OCI-LY1 (cell line): ENCODE measurements at regions not wholly inside any gene's neighbourhood (a gene's known extent, or its start where the extent isn't known, plus 50 kb on each side); places are given as distances from the start of the nearest gene placed in this dataset.
"Not testable (repeated sequence)": the region's sequence is repeated elsewhere in the genome, so short reads cannot be mapped to it uniquely, and the experiment has no call there.

Experiments used
- H2AFZ ChIP-seq: fragments of 200-600 bp; sonication (generic), shearing (Covaris generic); 2 replicates; pipeline ENCODE4 v1.6.0; 2014; ENCODE audit warnings: antibody characterized with exemption, mild to moderate bottlenecking, low read length
- H3F3A ChIP-seq: fragments of 200-600 bp; sonication (generic), shearing (Covaris generic); 2 replicates; pipeline ENCODE4 v1.6.0; 2014; ENCODE audit warnings: mild to moderate bottlenecking, antibody characterized with exemption, low read length, moderate library complexity; ENCODE audit not compliant: insufficient read depth
- H3K27ac ChIP-seq: fragments of 200-600 bp; sonication (generic); 2 replicates; pipeline ENCODE4 v1.5.1; 2014; ENCODE audit warnings: low read length, mixed run types, mild to moderate bottlenecking, low read depth; ENCODE audit not compliant: poor library complexity, severe bottlenecking
- H3K27me3 ChIP-seq: fragments of 200-600 bp; sonication (generic); 2 replicates; pipeline ENCODE4 v1.6.0; 2014; ENCODE audit warnings: antibody characterized with exemption, mild to moderate bottlenecking, low read length, moderate library complexity; ENCODE audit not compliant: insufficient read depth
- H3K36me3 ChIP-seq: fragments of 200-600 bp; sonication (generic); 2 replicates; pipeline ENCODE4 v1.6.1; 2014; ENCODE audit warnings: mild to moderate bottlenecking, antibody characterized with exemption, low read length, moderate library complexity, mixed read lengths; ENCODE audit not compliant: insufficient read depth
- H3K4me1 ChIP-seq: fragments of 200-600 bp; sonication (generic); 2 replicates; pipeline ENCODE4 v1.5.1; 2014; ENCODE audit warnings: mild to moderate bottlenecking, low read length, moderate library complexity; ENCODE audit not compliant: insufficient read depth, severe bottlenecking
- H3K4me2 ChIP-seq: fragments of 200-600 bp; sonication (generic), shearing (Covaris generic); 2 replicates; pipeline ENCODE4 v1.6.1; 2014; ENCODE audit warnings: low read length
- H3K4me3 ChIP-seq: fragments of 200-600 bp; sonication (generic); 2 replicates; pipeline ENCODE4 v1.5.1; 2014; ENCODE audit warnings: low read length, low read depth, mild to moderate bottlenecking, mixed read lengths; ENCODE audit not compliant: poor library complexity, severe bottlenecking
- H3K79me2 ChIP-seq: fragments of 200-600 bp; shearing (Covaris generic); 2 replicates; pipeline ENCODE4 v1.6.1; 2016; ENCODE audit warnings: mixed run types, low read length, mixed read lengths; ENCODE audit not compliant: insufficient read depth
- H3K9ac ChIP-seq: fragments of 200-600 bp; sonication (generic), shearing (Covaris generic); 2 replicates; pipeline ENCODE4 v1.6.1; 2014; ENCODE audit warnings: mild to moderate bottlenecking, low read length, mixed read lengths
- H3K9me2 ChIP-seq: fragments of 200-600 bp; sonication (generic), shearing (Covaris generic); 2 replicates; pipeline ENCODE4 v1.6.1; 2014; ENCODE audit warnings: low read depth, mild to moderate bottlenecking, low read length, mixed read lengths
- H3K9me3 ChIP-seq: fragments of 200-600 bp; shearing (Covaris generic); 2 replicates; pipeline ENCODE4 v1.6.1; 2014; ENCODE audit warnings: low read length, mixed read lengths
- H4K20me1 ChIP-seq: fragments of 200-600 bp; sonication (generic), shearing (Covaris generic); 2 replicates; pipeline ENCODE4 v1.6.0; 2016; ENCODE audit warnings: mild to moderate bottlenecking, low read length; ENCODE audit not compliant: insufficient read depth
- EZH2 ChIP-seq: fragments of 200-600 bp; sonication (generic), shearing (Covaris generic); IDR thresholded peaks from 2 replicates; pipeline ENCODE4 v1.8.0; 2017; ENCODE audit warnings: borderline replicate concordance, mixed run types, mild to moderate bottlenecking, antibody characterized with exemption, low read length, moderate library complexity, mixed read lengths
- TF ChIP-seq, protein P1 (sequence below): fragments of 200-600 bp; sonication (generic), shearing (Covaris generic); IDR thresholded peaks from 2 replicates; pipeline ENCODE4 v1.5.1; 2017; ENCODE audit warnings: mild to moderate bottlenecking, antibody characterized with exemption, low read length, moderate library complexity, mixed read lengths

DNA sequence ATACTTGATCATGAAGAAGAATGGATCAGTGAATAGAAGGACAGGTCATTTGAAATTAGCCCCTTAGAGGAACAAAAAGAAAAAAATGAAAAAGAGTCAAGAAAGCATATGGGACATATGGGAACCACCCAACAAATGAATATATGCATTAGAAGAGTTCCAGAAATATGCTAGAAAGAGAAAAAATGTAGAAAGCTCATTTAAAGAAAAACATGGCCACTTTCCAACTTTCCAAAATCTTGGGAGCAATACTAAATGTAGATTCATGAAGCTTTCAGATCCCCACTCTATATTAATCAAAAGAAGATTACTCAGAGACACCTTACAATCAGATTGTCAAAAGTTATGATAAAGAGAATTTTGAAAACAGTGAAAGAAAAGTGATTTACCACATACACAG, 334.8 kb upstream of the NMUR2 start:
- no peaks in the 10 kb centered on the region for H3K9me2 ChIP-seq
- H3K9me3 ChIP-seq = no peaks in the 10 kb centered on the region
- no peaks in the 10 kb centered on the region for H3K4me1 ChIP-seq
- TF ChIP-seq, protein P1, sequence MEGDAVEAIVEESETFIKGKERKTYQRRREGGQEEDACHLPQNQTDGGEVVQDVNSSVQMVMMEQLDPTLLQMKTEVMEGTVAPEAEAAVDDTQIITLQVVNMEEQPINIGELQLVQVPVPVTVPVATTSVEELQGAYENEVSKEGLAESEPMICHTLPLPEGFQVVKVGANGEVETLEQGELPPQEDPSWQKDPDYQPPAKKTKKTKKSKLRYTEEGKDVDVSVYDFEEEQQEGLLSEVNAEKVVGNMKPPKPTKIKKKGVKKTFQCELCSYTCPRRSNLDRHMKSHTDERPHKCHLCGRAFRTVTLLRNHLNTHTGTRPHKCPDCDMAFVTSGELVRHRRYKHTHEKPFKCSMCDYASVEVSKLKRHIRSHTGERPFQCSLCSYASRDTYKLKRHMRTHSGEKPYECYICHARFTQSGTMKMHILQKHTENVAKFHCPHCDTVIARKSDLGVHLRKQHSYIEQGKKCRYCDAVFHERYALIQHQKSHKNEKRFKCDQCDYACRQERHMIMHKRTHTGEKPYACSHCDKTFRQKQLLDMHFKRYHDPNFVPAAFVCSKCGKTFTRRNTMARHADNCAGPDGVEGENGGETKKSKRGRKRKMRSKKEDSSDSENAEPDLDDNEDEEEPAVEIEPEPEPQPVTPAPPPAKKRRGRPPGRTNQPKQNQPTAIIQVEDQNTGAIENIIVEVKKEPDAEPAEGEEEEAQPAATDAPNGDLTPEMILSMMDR = no peak
- TF ChIP-seq EZH2 = no peak
- no peak overlapping the region for H2AFZ ChIP-seq
- no peaks in the 10 kb centered on the region for H3K36me3 ChIP-seq
- H3F3A ChIP-seq = no peaks in the 10 kb centered on the region
- H3K4me3 ChIP-seq = no peak overlapping the region
- no peak overlapping the region for H3K9ac ChIP-seq
- no peaks in the 10 kb centered on the region for H3K27me3 ChIP-seq
- no peak overlapping the region for H3K27ac ChIP-seq
- H3K79me2 ChIP-seq = no peaks in the 10 kb centered on the region
- H4K20me1 ChIP-seq = no peaks in the 10 kb centered on the region
- H3K4me2 ChIP-seq = no peak overlapping the region

DNA sequence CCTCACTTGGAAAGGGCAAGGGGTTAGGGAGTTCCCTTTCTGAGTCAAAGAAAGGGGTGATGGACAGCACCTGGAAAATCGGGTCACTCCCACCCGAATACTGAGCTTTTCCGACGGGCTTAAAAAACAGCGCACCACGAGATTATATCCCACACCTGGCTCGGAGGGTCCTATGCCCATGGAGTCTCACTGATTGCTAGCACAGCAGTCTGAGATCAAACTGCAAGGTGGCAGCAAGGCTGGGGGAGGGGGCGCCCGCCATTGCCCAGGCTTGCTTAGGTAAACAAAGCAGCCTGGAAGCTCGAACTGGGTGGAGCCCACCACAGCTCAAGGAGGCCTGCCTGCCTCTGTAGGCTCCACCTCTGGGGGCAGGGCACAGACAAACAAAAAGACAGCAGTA, 336.0 kb upstream of the NMUR2 start:
- H3K36me3 ChIP-seq, H4K20me1 ChIP-seq, H2AFZ ChIP-seq, H3K9me2 ChIP-seq, H3K27me3 ChIP-seq, H3K9ac ChIP-seq, H3K4me2 ChIP-seq, H3F3A ChIP-seq, H3K79me2 ChIP-seq, H3K4me1 ChIP-seq, H3K9me3 ChIP-seq, H3K4me3 ChIP-seq, H3K27ac ChIP-seq: not testable (repeated sequence)

DNA sequence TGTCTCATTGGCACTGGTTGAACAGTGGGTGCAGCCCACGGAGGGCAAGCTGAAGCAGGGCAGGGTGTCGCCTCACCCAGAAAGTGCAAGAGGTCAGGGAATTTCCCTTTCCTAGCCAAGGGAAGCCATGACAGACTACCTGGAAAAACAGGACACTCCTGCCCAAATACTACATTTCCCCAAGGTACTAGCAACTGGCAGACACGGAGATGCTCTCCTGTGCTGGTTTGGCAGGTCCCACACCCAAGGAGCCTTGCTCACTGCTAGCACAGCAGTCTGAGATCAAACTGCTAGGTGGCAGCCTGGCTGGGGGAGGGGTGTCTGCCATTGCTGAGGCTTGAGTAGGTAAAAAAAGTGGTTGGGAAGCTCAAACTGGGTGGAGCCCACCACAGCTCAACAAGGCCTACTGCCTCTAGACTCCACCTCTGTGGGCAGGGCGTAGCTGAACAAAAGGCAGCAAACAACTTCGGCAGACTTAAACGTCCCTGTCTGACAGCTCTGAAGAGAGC, 382.7 kb upstream of the NMUR2 start:
- not testable (repeated sequence) for H3F3A ChIP-seq, H3K27ac ChIP-seq, H3K9me2 ChIP-seq, H3K79me2 ChIP-seq, H4K20me1 ChIP-seq, H2AFZ ChIP-seq, H3K27me3 ChIP-seq, H3K9me3 ChIP-seq, H3K9ac ChIP-seq, H3K4me2 ChIP-seq, H3K4me1 ChIP-seq, H3K4me3 ChIP-seq, H3K36me3 ChIP-seq

DNA sequence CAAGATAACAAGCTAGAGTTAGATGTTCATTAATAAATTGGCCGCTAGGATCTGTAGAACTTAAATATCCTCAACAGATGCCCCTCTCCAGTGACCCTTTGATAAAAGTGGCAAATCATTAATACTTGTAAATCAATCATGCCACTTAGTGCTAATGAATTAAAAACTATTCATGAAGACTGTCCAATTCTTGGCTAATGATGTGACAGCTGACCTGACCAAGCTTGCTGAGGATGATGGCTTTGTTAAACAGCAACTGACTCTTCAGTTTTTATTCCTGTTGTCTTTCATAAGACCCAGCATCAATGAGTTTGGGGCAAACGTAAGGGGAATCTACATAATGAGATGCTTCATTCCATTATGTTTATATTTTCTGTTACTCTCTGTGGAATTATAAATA, 396.8 kb upstream of the NMUR2 start:
- H3K9me3 ChIP-seq = no peaks in the 10 kb centered on the region
- no peak overlapping the region for H2AFZ ChIP-seq
- H4K20me1 ChIP-seq = no peaks in the 10 kb centered on the region

More for the DNA sequence above, 396.8 kb upstream of the NMUR2 start:
- no peak overlapping the region for H3K4me2 ChIP-seq
- H3K79me2 ChIP-seq = no peaks in the 10 kb centered on the region
- no peaks in the 10 kb centered on the region for H3K9me2 ChIP-seq
- H3K4me3 ChIP-seq = no peak overlapping the region
- no peaks in the 10 kb centered on the region for H3K4me1 ChIP-seq
- no peaks in the 10 kb centered on the region for H3K27me3 ChIP-seq
- TF ChIP-seq, protein P1 = no peak
- no peak for TF ChIP-seq EZH2
- H3K27ac ChIP-seq = no peak overlapping the region
- no peaks in the 10 kb centered on the region for H3K36me3 ChIP-seq
- no peaks in the 10 kb centered on the region for H3F3A ChIP-seq
- no peak overlapping the region for H3K9ac ChIP-seq
